GM19438 (cell line): ENCODE measurements at regions not wholly inside any gene's neighbourhood (a gene's known extent, or its start where the extent isn't known, plus 50 kb on each side); places are given as distances from the start of the nearest gene placed in this dataset.
"Not testable (repeated sequence)": the region's sequence is repeated elsewhere in the genome, so short reads cannot be mapped to it uniquely, and the experiment has no call there.

Source experiments
- ATAC-seq: cut with Tn5 transposase; IDR thresholded peaks from one replicate; pipeline ENCODE4 v1.9.1; 2021; ENCODE audit warnings: low read depth; ENCODE audit not compliant: unreplicated experiment

- no peak for ATAC-seq
Measured at GRCh38 chr6:28789553-28790083, 134.2 kb downstream of the TRIM27 start.

- ATAC-seq, result no peak
Measured at GRCh38 chr6:28791002-28791383, 132.8 kb downstream of the TRIM27 start.

DNA sequence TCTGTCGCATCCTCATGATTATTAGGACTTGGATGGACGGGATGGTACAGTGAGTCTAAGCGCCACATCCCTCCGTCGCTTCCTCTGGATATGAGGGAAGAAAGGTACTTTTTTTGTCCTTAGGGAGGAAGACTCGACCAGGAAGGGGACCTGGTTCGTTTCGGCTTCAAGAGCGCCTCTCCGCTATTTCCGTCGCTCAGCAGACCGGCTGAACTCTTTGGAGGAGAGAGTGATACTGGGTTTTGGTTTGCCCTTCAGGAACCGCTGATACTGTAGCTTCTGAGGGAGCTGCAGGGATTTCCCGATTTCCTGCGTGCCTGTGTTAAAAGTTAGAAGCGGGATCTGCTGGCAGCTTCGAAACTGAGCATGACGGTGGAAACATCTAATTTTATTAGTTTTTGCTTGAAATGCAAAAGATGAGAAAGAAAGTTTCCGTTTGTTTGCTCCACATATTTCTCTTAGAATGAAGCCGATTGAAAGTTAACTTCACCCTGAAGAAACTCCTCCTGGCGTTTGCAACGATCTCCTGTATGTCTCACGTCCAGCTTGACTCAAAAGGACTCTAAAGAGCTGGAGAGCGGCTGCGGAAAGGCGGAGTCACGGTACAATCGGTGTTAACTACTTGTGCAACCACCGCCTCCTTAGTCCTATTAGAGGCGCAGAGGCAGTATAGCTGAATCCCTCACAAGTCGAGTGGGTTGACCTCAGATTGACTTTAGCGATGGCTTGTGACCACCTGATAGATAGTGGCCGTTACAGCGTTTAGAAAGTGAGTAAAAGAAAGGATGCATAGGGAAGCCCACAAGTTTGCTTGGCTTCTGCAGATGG lies 129.4 kb downstream of the TRIM27 start:
- ATAC-seq, result no peak

GRCh38 chr6:28800647-28801046 lies 123.1 kb downstream of the TRIM27 start:
- not testable (repeated sequence) for ATAC-seq

DNA sequence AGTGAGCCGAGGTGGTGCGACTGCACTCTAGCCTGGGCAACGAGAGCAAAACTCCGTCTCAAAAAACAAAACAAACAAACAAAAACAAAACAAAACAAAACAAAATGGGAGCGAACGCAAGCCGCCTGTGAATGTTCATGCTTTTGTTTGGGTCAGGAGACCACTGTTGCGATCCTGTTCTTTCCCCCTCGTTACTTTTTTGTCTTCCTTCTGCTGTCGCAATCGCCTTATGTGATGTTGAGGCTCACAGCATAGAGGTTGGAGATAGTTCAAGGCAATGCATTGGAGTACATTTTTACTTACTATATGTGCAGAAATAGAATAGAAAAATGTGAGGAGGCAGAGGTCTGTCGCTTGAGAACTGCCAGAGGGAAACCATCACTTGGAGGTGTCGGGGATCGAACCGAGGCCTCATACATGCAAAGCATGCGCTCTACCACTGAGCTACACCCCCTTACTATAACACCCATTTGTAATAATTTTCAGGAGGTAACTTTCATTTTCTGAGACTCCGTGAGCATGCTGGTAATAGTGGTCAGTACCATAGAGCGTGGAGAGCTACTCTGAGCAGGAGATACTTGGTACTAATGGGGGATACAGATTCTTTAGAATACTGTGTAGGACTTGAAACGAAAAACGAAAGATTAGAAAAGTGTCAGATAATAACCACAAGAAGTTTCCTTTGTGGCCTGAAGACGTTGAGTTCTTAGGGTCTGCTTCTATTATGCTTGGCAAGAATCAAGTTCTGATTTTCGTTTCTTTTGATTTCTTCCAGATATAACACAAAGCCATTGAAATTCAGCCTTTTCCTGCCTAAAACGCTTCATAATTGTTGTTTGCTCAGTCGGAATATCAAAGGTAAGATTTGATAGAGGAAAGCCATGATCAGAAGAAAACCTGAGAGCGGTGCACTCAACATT lies 121.1 kb downstream of the TRIM27 start:
- ATAC-seq, result peak; percentile 56

GRCh38 chr6:28803337-28803709 lies 120.5 kb downstream of the TRIM27 start:
- no peak for ATAC-seq

- no peak for ATAC-seq
Measured at GRCh38 chr6:28807682-28808280, 116.0 kb downstream of the TRIM27 start.

- ATAC-seq, result no peak
Measured at GRCh38 chr6:28808383-28808782, 115.4 kb downstream of the TRIM27 start.

DNA sequence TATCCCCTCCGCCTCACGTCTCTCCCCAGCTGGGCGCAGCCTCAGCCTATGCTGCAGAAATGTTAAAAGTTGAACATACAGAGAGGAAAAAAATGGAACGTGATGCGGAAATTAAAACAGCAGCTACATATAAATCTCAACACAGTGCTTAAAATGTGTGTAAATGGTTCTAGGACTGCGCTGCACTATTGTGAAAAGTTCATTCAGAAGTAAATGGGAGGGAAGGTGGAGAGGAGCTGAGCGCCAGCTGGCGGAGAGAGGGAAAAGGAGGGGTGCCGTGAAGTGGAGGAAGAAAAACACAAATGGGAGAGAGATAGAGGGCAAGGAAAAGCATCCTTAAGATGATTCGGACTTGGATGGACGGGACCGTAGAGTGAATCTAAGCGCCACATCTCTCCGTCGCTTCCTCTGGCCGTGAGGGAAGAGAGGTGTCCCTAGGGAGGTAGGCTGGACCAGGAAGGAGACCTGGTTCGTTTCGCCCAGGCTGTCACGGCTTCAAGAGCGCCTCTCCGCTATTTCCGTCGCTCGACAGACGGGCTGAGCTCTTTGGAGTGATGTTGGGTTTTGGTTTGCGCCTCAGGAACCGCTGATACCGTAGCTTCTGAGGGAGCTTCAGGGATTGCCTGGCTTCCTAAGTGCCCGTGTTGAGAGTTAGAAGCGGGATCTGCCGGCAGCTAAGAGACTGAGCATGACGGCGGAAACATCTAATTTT lies 113.7 kb downstream of the TRIM27 start:
- ATAC-seq, result no peak

DNA sequence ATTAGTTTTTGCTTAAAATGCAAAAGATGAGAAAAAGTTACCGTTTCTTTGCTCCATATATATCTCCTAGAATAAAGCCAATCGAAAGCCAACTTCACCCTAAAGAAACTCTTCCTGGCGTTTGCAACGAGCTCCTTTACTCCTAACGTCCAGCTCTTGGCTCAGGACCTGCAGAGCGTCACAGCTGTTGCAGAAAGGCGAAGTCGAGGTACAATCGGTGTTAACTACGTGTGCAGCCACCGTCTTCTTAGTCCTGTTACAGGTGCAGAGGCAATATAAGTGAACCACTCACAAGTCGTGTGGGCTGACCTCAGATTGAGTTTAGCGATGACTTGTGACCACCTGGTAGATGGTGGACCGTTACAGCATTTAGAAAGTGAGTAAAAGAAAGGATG lies 113.1 kb downstream of the TRIM27 start:
- ATAC-seq, result no peak

GRCh38 chr6:28811873-28812272 lies 111.9 kb downstream of the TRIM27 start:
- ATAC-seq, result no peak

DNA sequence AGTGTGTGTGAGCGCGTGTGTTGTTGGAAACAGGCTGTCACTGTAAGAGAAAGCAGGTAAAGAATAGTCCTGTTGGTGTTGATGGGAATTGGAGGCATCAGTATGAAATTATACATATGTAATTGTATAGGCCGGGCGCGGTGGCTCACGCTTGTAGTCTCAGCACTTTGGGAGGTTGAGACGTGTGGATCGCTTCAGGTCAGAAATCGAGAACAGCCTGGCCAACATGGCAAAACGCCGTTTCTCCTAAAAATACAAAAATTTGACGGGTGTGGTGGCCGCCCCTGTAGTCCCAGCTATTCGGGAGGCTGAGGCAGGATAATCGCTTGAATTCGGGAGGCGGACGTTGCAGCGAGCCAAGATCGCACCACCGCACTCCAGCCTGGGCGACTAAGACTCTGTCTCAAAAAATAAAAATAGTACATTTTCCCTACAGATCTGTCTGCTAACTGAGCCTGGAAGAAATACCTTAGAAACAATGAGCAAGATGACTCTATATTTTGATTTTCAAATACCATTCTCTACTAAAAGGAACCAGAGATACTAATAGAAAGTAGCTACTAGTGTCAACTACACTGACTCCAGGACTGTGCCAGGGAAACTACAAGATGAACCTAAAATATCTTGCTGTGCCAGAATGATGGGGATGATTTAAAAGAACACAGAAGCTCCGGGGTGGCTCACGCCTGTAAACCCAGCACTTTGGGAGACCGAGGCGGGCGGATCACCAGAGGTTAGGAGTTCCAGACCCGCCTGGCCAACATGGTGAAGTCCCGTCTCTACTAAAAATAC lies 110.8 kb downstream of the TRIM27 start:
- ATAC-seq, result no peak

- no peak for ATAC-seq
Measured at GRCh38 chr6:28814032-28814976, 109.5 kb downstream of the TRIM27 start.

DNA sequence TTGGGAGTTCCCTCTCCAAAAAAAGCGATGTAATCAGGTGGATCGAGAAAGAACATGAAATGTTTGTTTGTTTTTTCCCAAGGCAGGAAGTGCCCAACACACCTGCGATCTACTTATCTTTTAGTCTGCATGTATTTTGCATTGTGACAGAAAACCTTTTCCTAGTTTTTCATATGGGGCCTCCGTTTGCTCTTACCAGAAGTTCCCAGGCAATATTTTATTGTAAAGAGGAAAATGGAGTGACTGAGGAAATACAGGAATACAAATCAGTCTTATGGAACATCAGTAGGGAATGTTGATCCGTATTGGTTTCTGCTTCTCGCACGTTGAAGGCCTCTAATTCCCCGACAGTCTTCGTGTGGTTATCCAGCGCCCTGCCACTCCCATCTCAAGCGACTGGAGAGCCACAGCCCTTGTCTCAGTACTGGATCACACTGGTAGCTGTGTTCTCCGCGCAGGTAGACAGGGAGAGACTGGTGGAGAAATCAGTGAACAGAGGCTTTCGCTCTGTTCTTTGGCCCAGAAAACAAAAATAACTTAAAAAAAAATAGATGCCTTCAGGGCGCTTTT lies 107.4 kb downstream of the TRIM27 start:
- no peak for ATAC-seq

GRCh38 chr6:28816909-28817807 lies 106.6 kb downstream of the TRIM27 start:
- ATAC-seq, result no peak

DNA sequence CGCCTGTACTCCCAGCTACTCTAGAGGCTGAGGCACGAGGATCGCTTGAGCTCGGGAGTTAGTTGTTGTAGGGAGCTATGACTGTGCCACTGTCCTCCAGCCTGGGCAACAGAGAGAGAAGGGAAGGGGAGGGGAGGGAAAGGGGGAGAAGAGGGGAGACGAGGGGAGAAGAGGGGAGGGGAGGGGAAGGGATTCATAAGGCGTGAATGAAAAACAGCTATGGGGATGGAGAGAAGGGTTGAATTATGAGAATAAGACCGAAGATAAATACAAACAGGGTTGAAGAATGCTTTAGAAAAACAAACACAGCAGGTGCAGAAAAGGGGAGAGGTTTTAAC lies 106.0 kb downstream of the TRIM27 start:
- no peak for ATAC-seq
